ENCODE measurements at regions not wholly inside any gene's neighbourhood (a gene's known extent, or its start where the extent isn't known, plus 50 kb on each side); places are given as distances from the start of the nearest gene placed in this dataset.
A peak's percentile ranks its signal among the peaks of the same experiment; 100 is the strongest.
"Not testable (repeated sequence)": the region's sequence is repeated elsewhere in the genome, so short reads cannot be mapped to it uniquely, and the experiment has no call there.

- DNase-seq (ENCODE audit: low read depth), result no peak
Observed at GRCh38 chr6:30832864-30833263, 51.5 kb upstream of the DDR1 start.

- DNase-seq (ENCODE audit: low read depth), result no peak
Observed at GRCh38 chr6:30830438-30830837, 53.9 kb upstream of the DDR1 start.

GRCh38 chr6:30829639-30830255 is 54.6 kb upstream of the DDR1 start:
- no peak for DNase-seq (ENCODE audit: low read depth)

GRCh38 chr6:30829033-30829432 is 55.3 kb upstream of the DDR1 start:
- DNase-seq (ENCODE audit: low read depth), result no peak

GRCh38 chr6:30828027-30828962 is 56.0 kb upstream of the DDR1 start:
- DNase-seq (ENCODE audit: low read depth), result peak; percentile 93

- no peak for DNase-seq (ENCODE audit: low read depth)
Observed at GRCh38 chr6:30826961-30827342, 57.4 kb upstream of the DDR1 start.

- no peak for DNase-seq (ENCODE audit: low read depth)
Observed at GRCh38 chr6:30824698-30825097, 59.6 kb upstream of the DDR1 start.

- DNase-seq (ENCODE audit: low read depth), result no peak
Observed at GRCh38 chr6:30823534-30823865, 60.8 kb upstream of the DDR1 start.

GRCh38 chr6:30821862-30822784 is 62.2 kb upstream of the DDR1 start:
- peak; percentile 62 for DNase-seq (ENCODE audit: low read depth)

- peak; percentile 90 for DNase-seq (ENCODE audit: low read depth)
Observed at GRCh38 chr6:30820193-30820592, 64.1 kb upstream of the DDR1 start.

GRCh38 chr6:30819297-30819917 is 64.9 kb upstream of the DDR1 start:
- DNase-seq (ENCODE audit: low read depth), result peak; percentile 24

GRCh38 chr6:30818391-30818841 is 65.9 kb upstream of the DDR1 start:
- DNase-seq (ENCODE audit: low read depth), result peak; percentile 92

- no peak for DNase-seq (ENCODE audit: low read depth)
Observed at GRCh38 chr6:30816791-30817739, 67.3 kb upstream of the DDR1 start.

GRCh38 chr6:30816296-30816695 is 68.0 kb upstream of the DDR1 start:
- DNase-seq (ENCODE audit: low read depth), result not testable (repeated sequence)

- DNase-seq (ENCODE audit: low read depth), result peak; percentile 35
Observed at GRCh38 chr6:30815041-30815742, 69.1 kb upstream of the DDR1 start.

GRCh38 chr6:30814146-30815040 is 69.9 kb upstream of the DDR1 start:
- peak; percentile 86 for DNase-seq (ENCODE audit: low read depth)

- DNase-seq (ENCODE audit: low read depth), result peak; percentile 66
Observed at GRCh38 chr6:30813631-30814145, 69.3 kb upstream of the IER3 start.

- DNase-seq (ENCODE audit: low read depth), result no peak
Observed at GRCh38 chr6:30810813-30811339, 66.5 kb upstream of the IER3 start.

GRCh38 chr6:30807566-30807965 is 63.2 kb upstream of the IER3 start:
- not testable (repeated sequence) for DNase-seq (ENCODE audit: low read depth)
